Keratinocyte (primary cell): ENCODE measurements at regions not wholly inside any gene's neighbourhood (a gene's known extent, or its start where the extent isn't known, plus 50 kb on each side); places are given as distances from the start of the nearest gene placed in this dataset.

Source experiments
- DNase-seq: peaks from one replicate; pipeline ENCODE4 v3.0.0-alpha.2; 2011; ENCODE audit warnings: low read depth, missing footprints, low spot score
- FAIRE-seq: peaks from 2 replicates; lab custom pipeline; 2011; peaks lifted over from hg19 to GRCh38; lab: Jason Lieb, UNC
- H2AFZ ChIP-seq: 2 replicates; pipeline ENCODE4 v1.6.0; 2012; ENCODE audit warnings: low read length, control low read depth, inconsistent platforms; ENCODE audit not compliant: control insufficient read depth
- H3K27ac ChIP-seq: 2 replicates; pipeline ENCODE4 v1.5.1; 2011; ENCODE audit warnings: low read length; ENCODE audit not compliant: control insufficient read depth, insufficient read depth
- H3K27me3 ChIP-seq: 3 replicates; pipeline ENCODE4 v1.6.0; 2011; ENCODE audit warnings: low read length; ENCODE audit not compliant: control insufficient read depth, insufficient read depth; ENCODE audit errors: extremely low read depth
- H3K36me3 ChIP-seq, 2 experiments: 2 replicates in 1 of 2; 3 replicates in 1 of 2; pipeline ENCODE4 v1.5.1; 2011; ENCODE audit warnings: low read length in 2 of 2, mild to moderate bottlenecking in 1 of 2; ENCODE audit not compliant: control insufficient read depth in 2 of 2, insufficient read depth in 2 of 2; ENCODE audit errors: extremely low read depth in 1 of 2
- H3K4me1 ChIP-seq: 3 replicates; pipeline ENCODE4 v1.5.1; 2011; ENCODE audit warnings: low read length; ENCODE audit not compliant: control insufficient read depth, insufficient read depth; ENCODE audit errors: extremely low read depth
- H3K4me2 ChIP-seq: 3 replicates; pipeline ENCODE4 v1.6.0; 2011; ENCODE audit warnings: low read depth, low read length; ENCODE audit not compliant: control insufficient read depth, insufficient read depth; ENCODE audit errors: extremely low read depth
- H3K4me3 ChIP-seq, 3 experiments: fragments of 200-600 bp in 1 of 3; sonication (generic) in 1 of 3; 2 replicates in 2 of 3; 3 replicates in 1 of 3; pipeline ENCODE4 v1.5.1; 2011 to 2016; ENCODE audit warnings: low read length in 3 of 3, mild to moderate bottlenecking in 3 of 3, control low read depth in 2 of 3, inconsistent platforms in 1 of 3, low read depth in 1 of 3, mixed read lengths in 1 of 3, mixed run types in 1 of 3, moderate library complexity in 1 of 3; ENCODE audit not compliant: control insufficient read depth in 2 of 3, insufficient read depth in 2 of 3; ENCODE audit errors: extremely low read depth in 1 of 3
- H3K79me2 ChIP-seq: 2 replicates; pipeline ENCODE4 v1.6.0; 2012; ENCODE audit warnings: low read length; ENCODE audit not compliant: control insufficient read depth, insufficient read depth
- H3K9ac ChIP-seq: 3 replicates; pipeline ENCODE4 v1.6.0; 2011; ENCODE audit warnings: low read length; ENCODE audit not compliant: control insufficient read depth, insufficient read depth; ENCODE audit errors: extremely low read depth
- H3K9me1 ChIP-seq: 3 replicates; pipeline ENCODE4 v1.6.0; 2011; ENCODE audit warnings: low read length; ENCODE audit not compliant: control insufficient read depth, insufficient read depth; ENCODE audit errors: extremely low read depth
- H3K9me3 ChIP-seq: 2 replicates; pipeline ENCODE4 v1.5.1; 2012; ENCODE audit warnings: low read depth, low read length; ENCODE audit not compliant: control insufficient read depth
- H4K20me1 ChIP-seq: 3 replicates; pipeline ENCODE4 v1.6.0; 2011; ENCODE audit warnings: low read length; ENCODE audit not compliant: control insufficient read depth, insufficient read depth; ENCODE audit errors: extremely low read depth
- CTCF ChIP-seq, 3 experiments: IDR thresholded peaks in 1 of 3; conservative IDR thresholded peaks in 1 of 3; optimal IDR thresholded peaks in 1 of 3; 2 replicates in 2 of 3; 3 replicates in 1 of 3; pipeline versions ENCODE3 to v1.5.1; 2011; ENCODE audit warnings: low read length in 3 of 3, mild to moderate bottlenecking in 3 of 3, moderate library complexity in 2 of 3, control low read depth in 1 of 3, inconsistent platforms in 1 of 3; ENCODE audit not compliant: insufficient read depth in 2 of 3; ENCODE audit errors: extremely low read depth in 1 of 3
- EZH2 ChIP-seq: IDR thresholded peaks from one replicate; pipeline ENCODE4 v1.6.1; 2012; ENCODE audit warnings: inconsistent platforms, mild to moderate bottlenecking, low read length, moderate library complexity
- dilution Hi-C: fragments of 300-500 bp; cut with MboI; formaldehyde crosslinking; loops from one replicate; pipeline ENCODE4 v1.7.0; 2020; ENCODE audit warnings: low sequenced_read_pairs; ENCODE audit not compliant: extremely low pct_ligation_motif_present

GRCh38 chrX:8868070-8868773, 67.0 kb upstream of the FAM9A start:
- dilution Hi-C loops: no loop called here
- H3K9me1 ChIP-seq: no peaks in the 10 kb centered on the region
- H3K36me3 ChIP-seq: no peaks in the 10 kb centered on the region
- no peak overlapping the region for H2AFZ ChIP-seq
- DNase-seq (peak; percentile 85), FAIRE-seq (peak; percentile 51)
- H3K4me2 ChIP-seq: peak overlapping the region; percentile 69
- H3K4me1 ChIP-seq: peaks cover 19% of the 10 kb centered on the region
- H3K4me3 ChIP-seq: no peak overlapping the region
- no peak for TF ChIP-seq EZH2
- peak overlapping the region; percentile 85 for H3K27ac ChIP-seq
- no peaks in the 10 kb centered on the region for H3K9me3 ChIP-seq
- H3K9ac ChIP-seq: peak overlapping the region; percentile 55
- no peaks in the 10 kb centered on the region for H4K20me1 ChIP-seq
- no peaks in the 10 kb centered on the region for H3K27me3 ChIP-seq
- H3K79me2 ChIP-seq: no peaks in the 10 kb centered on the region

- no peak overlapping the region for H2AFZ ChIP-seq
- FAIRE-seq: no peak
- no peaks in the 10 kb centered on the region for H3K79me2 ChIP-seq
- H3K27ac ChIP-seq: peak overlapping the region; percentile 78
- H3K4me1 ChIP-seq: peaks cover 19% of the 10 kb centered on the region
- no peak overlapping the region for H3K9ac ChIP-seq
- H3K27me3 ChIP-seq: no peaks in the 10 kb centered on the region
- dilution Hi-C loops: no loop called here
- no peak for TF ChIP-seq EZH2
- no peak for TF ChIP-seq CTCF (optimal IDR thresholded peaks at IDR 0.05 in 1 of 3, IDR thresholded peaks at IDR 0.05 in 1 of 3, conservative IDR thresholded peaks at IDR 0.05 in 1 of 3; ENCODE audit: extremely low read depth in 1 of 3, insufficient read depth in 2 of 3, low read length in 3 of 3)
- H3K9me3 ChIP-seq: no peaks in the 10 kb centered on the region
- no peaks in the 10 kb centered on the region for H4K20me1 ChIP-seq
- no peaks in the 10 kb centered on the region for H3K9me1 ChIP-seq
- H3K36me3 ChIP-seq: no peaks in the 10 kb centered on the region
- no peak overlapping the region for H3K4me2 ChIP-seq
- no peak for DNase-seq
- H3K4me3 ChIP-seq: no peak overlapping the region
These were observed 66.2 kb upstream of the FAM9A start for GRCh38 chrX:8867406-8867805.

GRCh38 chrX:8864161-8864560, 63.0 kb upstream of the FAM9A start:
- Histone ChIP-seq H3K9me1 (no peaks in the 10 kb centered on the region), H4K20me1 (no peaks in the 10 kb centered on the region), H3K79me2 (no peaks in the 10 kb centered on the region), H3K4me3 (no peak overlapping the region), H3K27ac (no peak overlapping the region), H3K27me3 (no peaks in the 10 kb centered on the region), H3K36me3 (no peaks in the 10 kb centered on the region), H3K4me2 (no peak overlapping the region), H3K9me3 (no peaks in the 10 kb centered on the region), H3K4me1 (peaks cover 11% of the 10 kb centered on the region), H2AFZ (no peak overlapping the region), H3K9ac (no peak overlapping the region)
- dilution Hi-C loops: no loop called here
- DNase-seq: no peak
- no peak for FAIRE-seq
- no peak for TF ChIP-seq CTCF (optimal IDR thresholded peaks at IDR 0.05 in 1 of 3, IDR thresholded peaks at IDR 0.05 in 1 of 3, conservative IDR thresholded peaks at IDR 0.05 in 1 of 3; ENCODE audit: extremely low read depth in 1 of 3, insufficient read depth in 2 of 3, low read length in 3 of 3)
- TF ChIP-seq EZH2: no peak
